ENCODE measurements at regions not wholly inside any gene's neighbourhood (a gene's known extent, or its start where the extent isn't known, plus 50 kb on each side); places are given as distances from the start of the nearest gene placed in this dataset.

DNA sequence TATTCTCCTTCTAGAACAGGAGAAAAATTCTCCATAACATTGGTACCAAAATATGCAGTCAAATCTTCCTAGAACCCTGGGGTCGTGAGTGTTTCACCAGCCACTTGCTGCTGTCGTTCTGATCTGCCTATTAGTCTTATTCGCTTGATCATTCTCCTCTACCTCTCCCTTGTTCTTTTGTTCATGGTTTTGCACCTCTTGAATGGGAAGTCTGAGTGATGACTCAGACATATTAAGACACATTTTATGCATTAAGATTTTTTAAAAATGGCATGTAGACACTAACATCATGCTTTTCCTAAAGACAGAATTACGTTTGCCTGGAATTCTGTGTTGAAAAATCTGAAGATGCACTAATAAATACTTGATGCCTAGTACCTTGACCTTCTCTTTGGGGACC, 159.2 kb upstream of the LRIG3 start:
- H3K27ac Mint-ChIP-seq (ENCODE audit: unreplicated experiment): no peak overlapping the region
- ChIA-PET CTCF (no interaction called here), POLR2A (no interaction called here)
- H3K36me3 ChIP-seq (ENCODE audit: control insufficient read depth, insufficient read depth, low read length): no peaks in the 10 kb centered on the region
- no TSS peak for BruUV-seq (replicated peaks)
- no peaks in the 10 kb centered on the region for H3K27me3 ChIP-seq (replicated peaks; ENCODE audit: control insufficient read depth, insufficient read depth, low read length)
- no peak for DNase-seq
- intact Hi-C loops (cut with micrococcal nuclease; ENCODE audit: unreplicated experiment): no loop called here
- no peaks in the 10 kb centered on the region for H3K4me1 ChIP-seq
- no peaks in the 10 kb centered on the region for H3K9me3 ChIP-seq
- H3K27me3 Mint-ChIP-seq (ENCODE audit: insufficient read depth, unreplicated experiment): no peaks in the 10 kb centered on the region
- TF ChIP-seq CTCF (IDR thresholded peaks at IDR 0.05; ENCODE audit: insufficient read depth in 1 of 2, low read depth in 1 of 2, low read length in 1 of 2, severe bottlenecking in 1 of 2, unreplicated experiment in 1 of 2): no peak
- H3K4me3 Mint-ChIP-seq (ENCODE audit: unreplicated experiment): no peak overlapping the region
- H3K4me1 Mint-ChIP-seq (ENCODE audit: low read depth, unreplicated experiment): peaks cover 5% of the 10 kb centered on the region
- no peaks in the 10 kb centered on the region for H3K36me3 Mint-ChIP-seq (ENCODE audit: insufficient read depth, unreplicated experiment)
- no peaks in the 10 kb centered on the region for H3K9me3 Mint-ChIP-seq (ENCODE audit: unreplicated experiment)
- H3K4me3 ChIP-seq (ENCODE audit: low read depth, low read length): no peak overlapping the region

DNA sequence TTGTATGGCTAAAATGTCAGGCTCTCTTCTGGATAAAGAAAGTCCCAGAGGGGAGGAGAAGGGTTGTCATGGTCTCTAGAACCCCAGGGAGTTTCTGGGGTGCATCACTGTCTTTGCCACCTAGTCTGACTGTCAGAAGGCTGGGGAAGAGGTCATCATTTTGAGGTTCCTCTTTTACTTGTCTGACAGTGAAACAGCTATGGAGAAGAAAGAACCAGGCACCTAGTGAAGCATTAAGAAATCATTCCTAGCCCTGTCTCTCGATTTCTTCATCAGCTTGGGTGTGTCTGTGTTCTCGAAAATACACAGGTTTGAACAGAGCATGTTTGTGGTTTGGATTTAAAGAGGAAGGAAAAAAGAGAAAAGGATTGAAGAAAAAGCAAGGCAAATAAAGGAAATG, 158.7 kb upstream of the LRIG3 start:
- no peak for TF ChIP-seq CTCF (IDR thresholded peaks at IDR 0.05; ENCODE audit: insufficient read depth in 1 of 2, low read depth in 1 of 2, low read length in 1 of 2, severe bottlenecking in 1 of 2, unreplicated experiment in 1 of 2)
- no TSS peak for BruUV-seq (replicated peaks)
- DNase-seq: no peak
- Mint-ChIP-seq H3K4me1 (ENCODE audit: low read depth, unreplicated experiment) (peaks cover 5% of the 10 kb centered on the region), H3K9me3 (ENCODE audit: unreplicated experiment) (no peaks in the 10 kb centered on the region), H3K36me3 (ENCODE audit: insufficient read depth, unreplicated experiment) (no peaks in the 10 kb centered on the region), H3K27ac (ENCODE audit: unreplicated experiment) (no peak overlapping the region), H3K4me3 (ENCODE audit: unreplicated experiment) (no peak overlapping the region), H3K27me3 (ENCODE audit: insufficient read depth, unreplicated experiment) (no peaks in the 10 kb centered on the region)
- no peaks in the 10 kb centered on the region for H3K27me3 ChIP-seq (replicated peaks; ENCODE audit: control insufficient read depth, insufficient read depth, low read length)
- H3K4me1 ChIP-seq: no peaks in the 10 kb centered on the region
- H3K4me3 ChIP-seq (ENCODE audit: low read depth, low read length): no peak overlapping the region
- ChIA-PET CTCF (no interaction called here), POLR2A (no interaction called here)
- no peaks in the 10 kb centered on the region for H3K9me3 ChIP-seq
- intact Hi-C loops (cut with micrococcal nuclease; ENCODE audit: unreplicated experiment): no loop called here
- no peaks in the 10 kb centered on the region for H3K36me3 ChIP-seq (ENCODE audit: control insufficient read depth, insufficient read depth, low read length)

DNA sequence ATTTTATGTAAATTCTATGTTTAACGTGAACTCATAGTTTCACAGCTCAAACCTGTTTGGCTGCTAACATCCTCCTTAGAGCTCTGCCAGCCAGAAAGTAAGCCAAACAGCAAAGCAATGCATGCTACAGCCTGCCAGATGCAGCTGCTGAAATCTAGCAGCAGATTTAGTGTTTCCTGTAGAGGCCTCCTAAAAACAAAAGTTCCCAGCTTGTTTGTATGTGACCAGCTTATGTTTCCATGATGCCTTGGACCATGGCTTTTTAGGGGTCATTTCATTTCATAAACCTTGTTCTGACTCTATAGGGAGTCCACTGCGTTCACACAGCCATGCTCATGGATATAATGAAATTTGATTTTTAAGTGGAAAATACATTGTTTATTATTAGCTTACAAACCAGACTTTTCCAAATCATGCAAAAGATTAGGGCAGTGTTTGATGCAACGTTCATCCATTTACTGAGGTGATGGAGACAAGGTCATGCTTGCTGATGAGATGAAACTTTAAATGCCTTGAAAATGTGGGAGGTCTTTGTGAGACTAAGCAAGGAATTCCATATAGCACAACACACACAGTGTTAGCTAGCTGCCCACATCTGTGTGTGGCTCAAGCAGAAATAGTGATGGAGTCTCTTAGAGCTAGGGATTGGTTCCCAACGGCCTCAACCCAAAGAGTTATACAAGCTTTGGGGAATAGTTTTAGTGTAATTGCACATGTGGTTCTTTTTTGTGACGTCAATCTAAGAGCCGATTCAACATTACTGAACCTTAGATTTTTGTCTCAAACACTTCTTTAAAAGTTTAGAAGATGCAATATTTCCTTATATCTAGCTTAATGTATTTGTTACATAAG, 157.5 kb upstream of the LRIG3 start:
- Histone ChIP-seq H3K4me3 (ENCODE audit: low read depth, low read length) (no peak overlapping the region), H3K36me3 (ENCODE audit: control insufficient read depth, insufficient read depth, low read length) (no peaks in the 10 kb centered on the region), H3K9me3 (no peaks in the 10 kb centered on the region), H3K27me3 (replicated peaks; ENCODE audit: control insufficient read depth, insufficient read depth, low read length) (no peaks in the 10 kb centered on the region), H3K4me1 (no peaks in the 10 kb centered on the region)
- no peak for DNase-seq
- no peaks in the 10 kb centered on the region for H3K36me3 Mint-ChIP-seq (ENCODE audit: insufficient read depth, unreplicated experiment)
- no peaks in the 10 kb centered on the region for H3K9me3 Mint-ChIP-seq (ENCODE audit: unreplicated experiment)
- H3K27ac Mint-ChIP-seq (ENCODE audit: unreplicated experiment): no peak overlapping the region
- ChIA-PET POLR2A (no interaction called here), CTCF (no interaction called here)
- BruUV-seq (replicated peaks): no TSS peak
- H3K27me3 Mint-ChIP-seq (ENCODE audit: insufficient read depth, unreplicated experiment): no peaks in the 10 kb centered on the region
- no peak overlapping the region for H3K4me3 Mint-ChIP-seq (ENCODE audit: unreplicated experiment)
- TF ChIP-seq CTCF (IDR thresholded peaks at IDR 0.05; ENCODE audit: insufficient read depth in 1 of 2, low read depth in 1 of 2, low read length in 1 of 2, severe bottlenecking in 1 of 2, unreplicated experiment in 1 of 2): no peak
- H3K4me1 Mint-ChIP-seq (ENCODE audit: low read depth, unreplicated experiment): peaks cover 5% of the 10 kb centered on the region
- intact Hi-C loops (cut with micrococcal nuclease; ENCODE audit: unreplicated experiment): no loop called here

All from Caco-2 (cell line).